ENCODE measurements at regions not wholly inside any gene's neighbourhood (a gene's known extent, or its start where the extent isn't known, plus 50 kb on each side); places are given as distances from the start of the nearest gene placed in this dataset.

- no peak for TF ChIP-seq BRCA1 (IDR thresholded peaks at IDR 0.05; ENCODE audit: low read depth, low read length)
- no peak for TF ChIP-seq CTCF (IDR thresholded peaks at IDR 0.05; ENCODE audit: control extremely low read depth in 1 of 3, insufficient read depth in 1 of 3, low read depth in 1 of 3, low read length in 3 of 3)
- no peak for TF ChIP-seq GABPA (IDR thresholded peaks at IDR 0.05; ENCODE audit: borderline replicate concordance, insufficient read depth, low read length)
- no peak for TF ChIP-seq BACH1 (IDR thresholded peaks at IDR 0.05; ENCODE audit: low read length)
- no peak for TF ChIP-seq GTF2F1 (IDR thresholded peaks at IDR 0.05; ENCODE audit: borderline replicate concordance, low read depth, low read length)
- no peak for TF ChIP-seq SP1 (IDR thresholded peaks at IDR 0.05; ENCODE audit: low read depth, low read length)
- TF ChIP-seq POLR2AphosphoS5 (IDR thresholded peaks at IDR 0.05; ENCODE audit: low read depth, low read length): no peak
- no peak for TF ChIP-seq EZH2 (IDR thresholded peaks at IDR 0.05; ENCODE audit: low read depth, low read length, severe bottlenecking)
- TF ChIP-seq ATF2 (IDR thresholded peaks at IDR 0.05; ENCODE audit: low read length): no peak
- no peak for TF ChIP-seq POLR2A (IDR thresholded peaks at IDR 0.05; ENCODE audit: control extremely low read depth in 1 of 2, low read depth in 2 of 2, low read length in 2 of 2)
- no peak for TF ChIP-seq TAF1 (IDR thresholded peaks at IDR 0.05; ENCODE audit: low read depth, low read length)
- no peak for TF ChIP-seq USF2 (IDR thresholded peaks at IDR 0.05; ENCODE audit: low read length)
- no peak for TF ChIP-seq RAD21 (IDR thresholded peaks at IDR 0.05 in 1 of 2, conservative IDR thresholded peaks at IDR 0.05 in 1 of 2; ENCODE audit: low read depth in 2 of 2, low read length in 2 of 2)
Observed at GRCh38 chr4:162727766-162728165, 438.9 kb downstream of the NAF1 start.

All from H1 (cell line).